Mammary epithelial cell (primary cell): ENCODE measurements at regions not wholly inside any gene's neighbourhood (a gene's known extent, or its start where the extent isn't known, plus 50 kb on each side); places are given as distances from the start of the nearest gene placed in this dataset.

Experiments used
- CTCF ChIP-seq, 2 donors: IDR thresholded peaks in 1 of 2; conservative IDR thresholded peaks in 1 of 2; 2 replicates each; pipeline ENCODE4 v1.5.1; 2011 to 2012; ENCODE audit warnings: inconsistent platforms in 2 of 2, low read length in 2 of 2, mild to moderate bottlenecking in 2 of 2, control low read depth in 1 of 2, low read depth in 1 of 2; ENCODE audit not compliant: insufficient read depth in 1 of 2; ENCODE audit errors: extremely low read depth in 1 of 2
- EZH2 ChIP-seq: IDR thresholded peaks from 2 replicates; pipeline ENCODE4 v1.6.1; 2012; ENCODE audit warnings: low read length, inconsistent platforms, borderline replicate concordance

GRCh38 chr10:131799429-131799828 lies 101.4 kb upstream of the PPP2R2D start:
- TF ChIP-seq CTCF (conservative IDR thresholded peaks at IDR 0.05 in 1 of 2, IDR thresholded peaks at IDR 0.05 in 1 of 2; ENCODE audit: extremely low read depth in 1 of 2, insufficient read depth in 1 of 2, low read depth in 1 of 2, low read length in 2 of 2) = no peak
- TF ChIP-seq EZH2 = no peak
